ENCODE measurements at regions not wholly inside any gene's neighbourhood (a gene's known extent, or its start where the extent isn't known, plus 50 kb on each side); places are given as distances from the start of the nearest gene placed in this dataset.

- in situ Hi-C loops (cut with MboI; ENCODE audit: low pct_unique_long_range_greater_than_20kb, low sequenced_read_pairs), result no loop called here
- no peak for DNase-seq
These were observed 374.9 kb upstream of the TNC start for GRCh38 chr9:115492869-115493268.

DNA sequence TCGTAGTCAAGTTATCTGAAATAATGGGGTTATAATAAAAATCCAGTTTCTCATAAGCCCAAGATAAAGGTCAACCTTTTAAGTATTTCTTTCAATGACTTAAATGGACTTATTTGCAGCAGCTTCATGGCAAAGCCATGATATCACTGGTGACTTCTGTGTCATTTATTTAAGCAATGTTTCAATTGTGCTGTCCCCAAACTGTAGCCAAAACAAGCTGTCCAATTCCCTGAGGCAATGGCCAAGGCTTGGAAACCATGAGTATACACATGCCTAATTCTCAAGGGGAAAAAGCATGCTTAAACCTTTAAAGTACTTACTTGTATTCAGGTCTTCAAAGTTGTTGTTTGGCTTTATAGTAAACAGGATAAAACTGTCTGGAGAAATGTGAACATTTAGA lies 376.4 kb upstream of the TNC start:
- DNase-seq, result no peak
- in situ Hi-C loops (cut with MboI; ENCODE audit: low pct_unique_long_range_greater_than_20kb, low sequenced_read_pairs), result no loop called here

GRCh38 chr9:115495052-115495635 lies 377.2 kb upstream of the TNC start:
- in situ Hi-C loops (cut with MboI; ENCODE audit: low pct_unique_long_range_greater_than_20kb, low sequenced_read_pairs), result no loop called here
- DNase-seq, result no peak

DNA sequence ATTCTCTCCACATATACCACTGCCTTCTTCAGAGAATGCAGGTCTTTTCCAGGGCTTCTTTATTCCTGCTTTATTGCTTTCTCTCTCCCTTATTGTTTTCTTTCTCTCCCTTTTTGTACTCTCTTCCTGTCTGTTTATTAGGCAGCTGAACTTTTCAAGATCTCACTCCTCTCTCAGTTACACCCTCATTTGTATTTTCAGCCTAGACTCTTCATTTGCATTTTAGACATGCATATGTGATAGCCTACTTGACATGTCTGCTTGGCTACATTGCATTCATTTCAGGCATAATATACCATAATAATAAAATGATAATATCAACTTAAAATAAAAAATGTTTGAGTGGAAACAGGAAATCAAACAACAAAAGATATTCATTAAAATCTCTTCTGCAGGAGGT lies 377.9 kb upstream of the TNC start:
- in situ Hi-C loops (cut with MboI; ENCODE audit: low pct_unique_long_range_greater_than_20kb, low sequenced_read_pairs), result no loop called here

DNA sequence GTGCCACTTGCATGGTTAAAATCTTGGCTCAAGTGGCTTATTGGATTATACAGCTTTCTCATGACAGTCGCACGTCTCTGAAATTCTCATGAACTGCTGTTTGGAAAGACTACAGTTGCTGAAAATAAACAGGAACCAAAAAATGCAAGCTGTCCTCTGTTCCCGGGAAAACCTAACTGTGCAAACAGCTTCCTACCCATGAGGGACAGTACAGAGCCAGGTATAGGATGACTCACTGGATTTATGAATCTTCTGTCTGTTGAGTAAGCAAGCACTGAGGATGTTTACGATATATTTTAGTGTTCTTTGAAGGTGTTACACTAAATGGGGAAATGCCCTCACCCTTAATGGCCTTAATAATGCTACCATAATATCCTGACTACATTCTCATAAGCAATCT lies 380.3 kb upstream of the TNC start:
- in situ Hi-C loops (cut with MboI; ENCODE audit: low pct_unique_long_range_greater_than_20kb, low sequenced_read_pairs), result no loop called here
- DNase-seq, result no peak

More for the DNA sequence above, 377.9 kb upstream of the TNC start:
- no peak for DNase-seq

GRCh38 chr9:115507148-115507547 lies 389.2 kb upstream of the TNC start:
- DNase-seq, result no peak
- in situ Hi-C loops (cut with MboI; ENCODE audit: low pct_unique_long_range_greater_than_20kb, low sequenced_read_pairs), result no loop called here

- in situ Hi-C loops (cut with MboI; ENCODE audit: low pct_unique_long_range_greater_than_20kb, low sequenced_read_pairs), result no loop called here
- DNase-seq, result no peak
These were observed 395.2 kb upstream of the TNC start for GRCh38 chr9:115513148-115513547.

DNA sequence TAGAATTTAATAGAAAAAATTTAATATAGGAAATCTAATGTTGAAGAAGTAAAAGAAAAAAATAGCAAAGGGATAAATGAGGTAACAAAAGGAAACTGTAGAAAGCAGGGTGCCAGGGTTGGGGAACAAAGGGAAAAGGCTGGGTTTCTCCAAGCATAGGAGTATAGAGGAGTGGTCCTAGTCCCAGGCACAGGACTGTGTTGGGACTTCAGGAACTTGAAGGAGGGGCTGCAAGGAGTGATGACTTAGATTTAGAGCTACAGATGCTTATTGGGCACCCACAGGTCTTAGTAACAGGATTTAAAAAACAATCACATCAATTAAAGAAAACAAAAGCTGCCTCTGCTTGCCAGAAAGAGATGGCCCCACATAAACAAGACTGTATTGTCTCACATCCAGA lies 396.5 kb upstream of the TNC start:
- in situ Hi-C loops (cut with MboI; ENCODE audit: low pct_unique_long_range_greater_than_20kb, low sequenced_read_pairs), result no loop called here
- no peak for DNase-seq

DNA sequence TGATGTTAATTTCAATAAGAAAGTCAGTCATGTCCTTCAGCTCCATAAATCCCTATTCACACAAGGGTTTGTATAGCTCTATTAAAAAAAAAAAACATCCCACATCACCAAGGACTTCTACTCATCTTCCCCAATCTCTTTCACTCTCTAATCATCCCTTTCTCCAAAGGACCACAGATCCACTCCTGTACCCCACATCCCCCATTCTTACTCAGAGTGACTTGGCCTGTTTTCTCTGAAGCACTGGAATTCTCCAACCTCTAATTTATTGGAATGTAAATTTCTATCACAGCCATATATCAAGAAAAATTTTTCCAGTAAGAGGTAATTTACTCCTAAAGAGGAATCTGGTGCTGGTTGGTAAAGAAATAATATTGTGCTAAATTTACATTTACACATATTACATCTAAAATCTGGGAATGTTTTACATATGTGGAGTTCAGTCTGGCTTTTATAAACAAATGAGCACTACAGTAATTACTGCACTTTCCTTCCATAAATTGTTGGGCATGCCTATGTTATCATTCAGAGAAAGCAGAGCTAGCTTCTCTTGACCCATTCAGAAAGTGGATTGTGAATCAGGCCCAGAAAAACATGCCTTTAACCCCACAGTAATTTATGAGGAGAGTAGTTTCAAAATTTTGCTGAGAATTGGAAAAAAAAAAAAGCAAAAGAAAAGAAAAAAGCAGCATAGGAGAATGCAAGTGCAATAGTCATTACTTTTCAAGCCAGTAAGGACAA lies 399.5 kb upstream of the TNC start:
- in situ Hi-C loops (cut with MboI; ENCODE audit: low pct_unique_long_range_greater_than_20kb, low sequenced_read_pairs), result no loop called here
- DNase-seq, result no peak

DNA sequence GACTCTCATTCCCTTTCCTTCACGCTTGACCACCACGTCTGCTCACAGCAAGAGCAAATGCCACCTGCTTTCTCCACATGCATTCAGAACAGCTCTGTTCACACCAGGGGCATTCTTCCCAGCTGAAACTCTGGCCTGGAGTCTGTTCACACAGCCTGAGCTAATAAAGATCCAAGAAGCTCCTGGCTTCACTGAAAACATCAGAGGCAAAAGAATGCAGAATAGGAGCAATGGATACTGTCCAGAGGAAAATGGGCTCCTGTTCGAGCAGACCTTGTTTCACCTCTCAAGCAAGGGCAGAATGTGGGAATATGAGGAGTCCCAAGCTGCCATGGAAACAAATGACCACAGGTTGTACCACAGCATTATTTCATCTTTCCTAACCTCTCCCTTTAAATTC lies 402.7 kb upstream of the TNC start:
- no peak for DNase-seq
- in situ Hi-C loops (cut with MboI; ENCODE audit: low pct_unique_long_range_greater_than_20kb, low sequenced_read_pairs), result no loop called here

GRCh38 chr9:115522912-115523311 lies 405.0 kb upstream of the TNC start:
- in situ Hi-C loops (cut with MboI; ENCODE audit: low pct_unique_long_range_greater_than_20kb, low sequenced_read_pairs), result no loop called here
- DNase-seq, result no peak

DNA sequence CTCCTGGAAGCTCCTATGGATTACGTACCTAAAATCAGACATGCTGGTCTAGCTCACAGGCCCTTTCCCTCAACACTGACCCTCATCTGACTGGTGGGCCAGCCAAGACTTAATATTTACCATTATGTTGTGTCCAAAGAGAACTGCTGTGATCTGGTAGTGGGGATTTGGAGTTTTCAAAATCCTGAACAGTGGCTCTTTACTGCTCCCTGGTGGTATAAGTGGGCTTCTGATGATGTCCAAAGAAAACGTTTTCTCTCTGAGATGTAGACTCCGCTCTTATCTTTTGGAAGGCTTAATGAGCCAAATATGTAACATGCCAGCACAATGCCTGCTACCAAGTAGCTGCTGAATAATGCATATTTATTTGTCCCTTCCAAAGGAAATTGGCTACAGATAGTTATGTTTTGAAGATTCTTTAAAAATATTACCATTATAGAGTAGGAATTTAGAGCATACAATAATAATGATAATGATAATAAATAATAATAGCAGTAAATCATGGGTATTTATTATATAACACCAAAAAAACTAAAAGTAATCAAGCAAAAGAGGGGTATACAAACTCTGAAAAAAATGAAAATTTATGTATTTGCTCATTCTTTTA lies 406.6 kb upstream of the TNC start:
- in situ Hi-C loops (cut with MboI; ENCODE audit: low pct_unique_long_range_greater_than_20kb, low sequenced_read_pairs), result no loop called here

DNA sequence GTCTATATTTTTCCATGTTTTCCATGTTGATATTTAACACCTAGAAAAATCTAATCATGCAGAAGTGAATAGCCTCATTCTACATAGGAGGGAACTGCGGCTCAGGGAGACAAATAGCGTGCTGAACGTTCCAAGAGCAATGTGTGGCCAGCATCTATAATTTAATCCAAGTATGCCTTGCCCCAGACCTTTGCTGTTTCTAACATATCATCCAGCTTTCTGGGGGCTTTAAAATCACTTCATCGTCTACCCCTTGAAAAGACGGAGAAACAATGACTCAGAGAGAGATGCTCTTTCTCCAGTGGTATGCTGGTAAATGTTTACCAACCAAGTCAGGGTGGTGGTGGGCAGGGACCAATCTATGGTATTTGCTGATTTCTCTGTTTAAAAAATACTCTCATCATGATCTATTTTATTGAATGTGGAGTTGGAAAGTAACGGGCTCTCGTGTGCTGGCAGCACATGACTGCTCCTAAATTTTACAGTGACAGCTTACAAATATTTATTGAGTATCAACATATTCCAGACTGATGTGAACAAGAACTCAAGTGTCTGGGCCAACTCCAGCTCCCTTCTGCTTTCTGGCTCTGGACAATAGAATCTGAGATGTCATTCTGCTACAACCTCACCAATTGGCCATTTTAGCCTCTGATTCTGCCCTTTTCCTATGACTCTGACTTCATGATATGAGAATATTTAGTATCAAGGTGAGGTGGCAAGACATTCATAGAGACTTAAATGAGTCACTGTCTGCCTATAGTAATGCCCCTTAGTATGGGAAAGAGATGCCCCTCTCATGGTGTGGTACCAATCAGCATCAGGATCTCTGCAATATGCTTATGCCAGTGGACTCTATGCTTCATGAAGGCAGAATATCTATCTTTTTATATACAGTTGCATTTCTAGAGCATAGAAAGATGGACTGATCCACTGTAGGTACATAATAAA lies 407.4 kb upstream of the TNC start:
- in situ Hi-C loops (cut with MboI; ENCODE audit: low pct_unique_long_range_greater_than_20kb, low sequenced_read_pairs), result no loop called here
- no peak for DNase-seq

More for the DNA sequence above, 406.6 kb upstream of the TNC start:
- DNase-seq, result peak; percentile 46

GRCh38 chr9:115531410-115532125 lies 413.6 kb upstream of the TNC start:
- DNase-seq, result no peak
- in situ Hi-C loops (cut with MboI; ENCODE audit: low pct_unique_long_range_greater_than_20kb, low sequenced_read_pairs), result no loop called here

DNA sequence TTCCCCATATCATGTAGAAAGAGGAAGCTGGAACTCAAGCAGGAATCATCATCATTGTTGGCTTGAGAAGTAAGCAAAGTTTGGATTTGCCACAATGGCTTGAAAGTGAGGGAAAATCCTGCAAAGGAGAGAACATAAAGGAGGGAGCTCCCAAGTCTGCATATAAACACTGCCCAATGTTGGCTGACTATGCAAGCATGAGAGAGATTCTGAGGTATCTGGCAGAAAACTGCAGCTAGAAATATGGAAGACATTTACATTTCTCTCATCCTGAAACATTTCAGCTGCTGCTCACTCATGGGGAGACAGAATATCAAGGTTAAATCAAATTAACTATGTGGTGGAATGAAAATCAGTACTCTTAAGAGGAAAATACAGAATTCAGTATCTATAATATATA lies 415.6 kb upstream of the TNC start:
- no peak for DNase-seq
- in situ Hi-C loops (cut with MboI; ENCODE audit: low pct_unique_long_range_greater_than_20kb, low sequenced_read_pairs), result no loop called here

GRCh38 chr9:115540091-115540490 lies 422.1 kb upstream of the TNC start:
- no peak for DNase-seq
- in situ Hi-C loops (cut with MboI; ENCODE audit: low pct_unique_long_range_greater_than_20kb, low sequenced_read_pairs), result no loop called here

DNA sequence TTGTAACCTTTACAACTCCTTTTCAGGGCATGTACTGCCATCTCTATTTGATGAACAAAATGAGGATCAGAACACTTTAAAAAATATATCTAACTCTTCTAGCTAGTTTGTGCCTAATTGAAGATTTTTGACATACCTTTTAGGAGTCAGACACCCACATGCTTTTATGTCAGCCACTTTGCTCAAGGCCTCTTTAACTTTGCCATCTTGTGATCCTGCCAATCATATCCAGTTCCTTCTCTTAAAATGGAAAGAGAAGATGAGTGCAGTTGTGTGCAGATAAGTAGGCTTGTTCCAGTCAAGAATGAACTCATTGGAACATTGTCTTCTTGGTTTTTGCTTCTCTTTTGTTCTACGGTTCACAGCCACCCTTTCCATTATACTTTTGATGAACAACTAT lies 425.6 kb upstream of the TNC start:
- in situ Hi-C loops (cut with MboI; ENCODE audit: low pct_unique_long_range_greater_than_20kb, low sequenced_read_pairs), result no loop called here
- no peak for DNase-seq

DNA sequence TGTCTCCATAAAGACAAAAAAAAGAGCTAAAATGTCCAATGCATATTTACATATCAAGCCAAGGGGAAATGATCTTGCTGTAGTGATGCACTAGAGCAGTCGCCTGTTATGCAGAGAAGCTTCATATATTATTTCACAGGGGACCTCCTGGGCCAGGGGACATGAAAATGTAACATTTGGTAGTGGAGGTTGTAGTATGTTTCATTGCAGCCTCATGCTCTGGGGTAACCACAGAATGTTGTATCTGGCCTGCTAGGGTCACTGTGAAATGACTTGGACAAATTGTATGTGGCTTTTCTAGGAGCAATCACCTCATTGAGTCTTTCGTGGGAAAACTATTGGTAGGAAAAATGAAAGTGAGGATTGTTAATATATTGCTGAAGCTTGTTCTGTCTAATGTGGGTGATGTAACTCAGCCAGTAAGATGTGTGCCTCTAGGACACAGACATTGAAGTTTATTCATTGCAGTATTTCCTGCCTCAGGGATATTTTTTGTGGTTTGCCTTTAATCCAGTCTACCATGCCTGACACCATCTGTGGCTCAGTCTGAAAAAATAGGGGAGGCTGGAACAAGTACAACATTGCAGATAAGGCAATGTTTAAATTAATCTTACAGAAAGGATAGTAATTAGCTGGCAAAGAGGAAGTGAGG lies 430.8 kb upstream of the TNC start:
- DNase-seq, result no peak
- in situ Hi-C loops (cut with MboI; ENCODE audit: low pct_unique_long_range_greater_than_20kb, low sequenced_read_pairs), result no loop called here

GRCh38 chr9:115551396-115551795 lies 433.4 kb upstream of the TNC start:
- in situ Hi-C loops (cut with MboI; ENCODE audit: low pct_unique_long_range_greater_than_20kb, low sequenced_read_pairs), result no loop called here
- no peak for DNase-seq
